Fibroblast of lung (primary cell): ENCODE measurements at regions not wholly inside any gene's neighbourhood (a gene's known extent, or its start where the extent isn't known, plus 50 kb on each side); places are given as distances from the start of the nearest gene placed in this dataset.

Experiments used
- EZH2 ChIP-seq: IDR thresholded peaks from 2 replicates; pipeline ENCODE4 v1.5.1; 2012; ENCODE audit warnings: low read length, control low read depth, mild to moderate bottlenecking; ENCODE audit errors: missing control alignments
- TF ChIP-seq, protein P1 (sequence below), 2 donors: IDR thresholded peaks in 1 of 2; conservative IDR thresholded peaks in 1 of 2; 1 replicate in 1 of 2; 2 replicates in 1 of 2; pipeline ENCODE4 v1.5.1; 2011 to 2012; ENCODE audit warnings: low read length in 2 of 2, control low read depth in 1 of 2, inconsistent platforms in 1 of 2, low read depth in 1 of 2, mild to moderate bottlenecking in 1 of 2

GRCh38 chr11:37774441-37774840 lies 1176.4 kb upstream of the RAG2 start:
- TF ChIP-seq, protein P1, sequence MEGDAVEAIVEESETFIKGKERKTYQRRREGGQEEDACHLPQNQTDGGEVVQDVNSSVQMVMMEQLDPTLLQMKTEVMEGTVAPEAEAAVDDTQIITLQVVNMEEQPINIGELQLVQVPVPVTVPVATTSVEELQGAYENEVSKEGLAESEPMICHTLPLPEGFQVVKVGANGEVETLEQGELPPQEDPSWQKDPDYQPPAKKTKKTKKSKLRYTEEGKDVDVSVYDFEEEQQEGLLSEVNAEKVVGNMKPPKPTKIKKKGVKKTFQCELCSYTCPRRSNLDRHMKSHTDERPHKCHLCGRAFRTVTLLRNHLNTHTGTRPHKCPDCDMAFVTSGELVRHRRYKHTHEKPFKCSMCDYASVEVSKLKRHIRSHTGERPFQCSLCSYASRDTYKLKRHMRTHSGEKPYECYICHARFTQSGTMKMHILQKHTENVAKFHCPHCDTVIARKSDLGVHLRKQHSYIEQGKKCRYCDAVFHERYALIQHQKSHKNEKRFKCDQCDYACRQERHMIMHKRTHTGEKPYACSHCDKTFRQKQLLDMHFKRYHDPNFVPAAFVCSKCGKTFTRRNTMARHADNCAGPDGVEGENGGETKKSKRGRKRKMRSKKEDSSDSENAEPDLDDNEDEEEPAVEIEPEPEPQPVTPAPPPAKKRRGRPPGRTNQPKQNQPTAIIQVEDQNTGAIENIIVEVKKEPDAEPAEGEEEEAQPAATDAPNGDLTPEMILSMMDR (conservative IDR thresholded peaks at IDR 0.05 in 1 of 2, IDR thresholded peaks at IDR 0.05 in 1 of 2; ENCODE audit: low read depth in 1 of 2, low read length in 2 of 2), result no peak
- TF ChIP-seq EZH2, result no peak
